ENCODE measurements at regions not wholly inside any gene's neighbourhood (a gene's known extent, or its start where the extent isn't known, plus 50 kb on each side); places are given as distances from the start of the nearest gene placed in this dataset.

- TF ChIP-seq, protein P1, sequence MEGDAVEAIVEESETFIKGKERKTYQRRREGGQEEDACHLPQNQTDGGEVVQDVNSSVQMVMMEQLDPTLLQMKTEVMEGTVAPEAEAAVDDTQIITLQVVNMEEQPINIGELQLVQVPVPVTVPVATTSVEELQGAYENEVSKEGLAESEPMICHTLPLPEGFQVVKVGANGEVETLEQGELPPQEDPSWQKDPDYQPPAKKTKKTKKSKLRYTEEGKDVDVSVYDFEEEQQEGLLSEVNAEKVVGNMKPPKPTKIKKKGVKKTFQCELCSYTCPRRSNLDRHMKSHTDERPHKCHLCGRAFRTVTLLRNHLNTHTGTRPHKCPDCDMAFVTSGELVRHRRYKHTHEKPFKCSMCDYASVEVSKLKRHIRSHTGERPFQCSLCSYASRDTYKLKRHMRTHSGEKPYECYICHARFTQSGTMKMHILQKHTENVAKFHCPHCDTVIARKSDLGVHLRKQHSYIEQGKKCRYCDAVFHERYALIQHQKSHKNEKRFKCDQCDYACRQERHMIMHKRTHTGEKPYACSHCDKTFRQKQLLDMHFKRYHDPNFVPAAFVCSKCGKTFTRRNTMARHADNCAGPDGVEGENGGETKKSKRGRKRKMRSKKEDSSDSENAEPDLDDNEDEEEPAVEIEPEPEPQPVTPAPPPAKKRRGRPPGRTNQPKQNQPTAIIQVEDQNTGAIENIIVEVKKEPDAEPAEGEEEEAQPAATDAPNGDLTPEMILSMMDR (IDR thresholded peaks at IDR 0.05) = no peak
- Mint-ChIP-seq H3K36me3 (no peaks in the 10 kb centered on the region), H3K4me3 (no peak overlapping the region), H3K4me1 (no peaks in the 10 kb centered on the region), H3K27me3 (ENCODE audit: low read depth in 3 of 3) (no peaks in the 10 kb centered on the region), H3K27ac (no peak overlapping the region), H3K9me3 (peaks cover 0 to 4% (median 0%) of the 10 kb centered on the region in 7 donors)
- no peak for DNase-seq
- Histone ChIP-seq H3K36me3 (replicated peaks in 1 of 2; ENCODE audit: control insufficient read depth in 1 of 2, insufficient read depth in 2 of 2, low read length in 2 of 2) (no peaks in the 10 kb centered on the region), H3K27me3 (ENCODE audit: control insufficient read depth in 2 of 2, insufficient read depth in 2 of 2, low read length in 2 of 2) (no peaks in the 10 kb centered on the region), H3K9ac (ENCODE audit: insufficient read depth, low read length, poor library complexity, severe bottlenecking) (no peak overlapping the region), H3K79me2 (ENCODE audit: insufficient read depth, low read length) (no peaks in the 10 kb centered on the region), H3K27ac (ENCODE audit: low read depth in 1 of 2, low read length in 2 of 2) (no peak overlapping the region), H3K4me1 (ENCODE audit: control insufficient read depth in 1 of 2, insufficient read depth in 2 of 2, low read length in 2 of 2) (no peaks in the 10 kb centered on the region), H3K9me3 (replicated peaks in 1 of 2; ENCODE audit: control insufficient read depth in 1 of 2, insufficient read depth in 1 of 2, low read length in 2 of 2) (no peaks in the 10 kb centered on the region), H3K4me2 (replicated peaks; ENCODE audit: extremely low read depth, low read length, poor library complexity, severe bottlenecking) (no peak overlapping the region), H3K4me3 (replicated peaks in 1 of 3; ENCODE audit: low read depth in 2 of 3, low read length in 3 of 3) (no peak overlapping the region), H4K20me1 (ENCODE audit: insufficient read depth, low read length) (no peaks in the 10 kb centered on the region), H2AFZ (ENCODE audit: insufficient read depth, low read depth, low read length, poor library complexity, severe bottlenecking) (no peak overlapping the region)
- no CpG with 5 or more reads among the region's 1 CpG for WGBS (ENCODE audit: insufficient coverage)
- intact Hi-C loops (cut with micrococcal nuclease) = no loop called here
These were observed 296.1 kb downstream of the OSR1 start for GRCh38 chr2:19062370-19062769.

DNA sequence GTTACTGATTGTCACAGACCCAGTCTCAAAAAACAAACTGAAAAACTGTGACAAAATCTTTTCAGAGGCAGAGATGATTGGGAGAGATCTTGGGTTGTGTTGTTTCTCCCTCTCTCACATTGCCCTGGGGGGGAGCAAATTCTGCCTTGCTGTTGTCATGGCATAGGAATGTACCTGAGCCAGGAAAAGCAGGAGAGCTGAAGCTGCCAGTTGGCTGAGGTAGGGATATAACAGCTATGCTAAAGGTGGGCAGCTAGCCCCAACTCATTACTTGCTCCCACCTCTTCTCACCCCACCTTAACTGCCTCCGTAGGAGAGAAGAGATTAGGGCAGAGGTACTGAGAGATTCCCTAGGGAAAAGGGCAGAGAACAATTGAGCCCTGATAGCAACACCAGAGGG lies 299.3 kb downstream of the OSR1 start:
- TF ChIP-seq, protein P1 (IDR thresholded peaks at IDR 0.05) = no peak
- DNase-seq = no peak
- Histone ChIP-seq H3K27ac (ENCODE audit: low read depth in 1 of 2, low read length in 2 of 2) (no peak overlapping the region), H3K4me1 (ENCODE audit: control insufficient read depth in 1 of 2, insufficient read depth in 2 of 2, low read length in 2 of 2) (no peaks in the 10 kb centered on the region), H3K79me2 (ENCODE audit: insufficient read depth, low read length) (no peaks in the 10 kb centered on the region), H3K4me3 (replicated peaks in 1 of 3; ENCODE audit: low read depth in 2 of 3, low read length in 3 of 3) (no peak overlapping the region), H3K9me3 (replicated peaks in 1 of 2; ENCODE audit: control insufficient read depth in 1 of 2, insufficient read depth in 1 of 2, low read length in 2 of 2) (no peaks in the 10 kb centered on the region), H2AFZ (ENCODE audit: insufficient read depth, low read depth, low read length, poor library complexity, severe bottlenecking) (no peak overlapping the region), H3K27me3 (ENCODE audit: control insufficient read depth in 2 of 2, insufficient read depth in 2 of 2, low read length in 2 of 2) (no peaks in the 10 kb centered on the region), H4K20me1 (ENCODE audit: insufficient read depth, low read length) (no peaks in the 10 kb centered on the region), H3K9ac (ENCODE audit: insufficient read depth, low read length, poor library complexity, severe bottlenecking) (no peak overlapping the region), H3K4me2 (replicated peaks; ENCODE audit: extremely low read depth, low read length, poor library complexity, severe bottlenecking) (no peak overlapping the region), H3K36me3 (replicated peaks in 1 of 2; ENCODE audit: control insufficient read depth in 1 of 2, insufficient read depth in 2 of 2, low read length in 2 of 2) (no peaks in the 10 kb centered on the region)
- intact Hi-C loops (cut with micrococcal nuclease) = no loop called here
- H3K4me1 Mint-ChIP-seq = no peaks in the 10 kb centered on the region
- H3K27ac Mint-ChIP-seq = no peak overlapping the region
- no peak overlapping the region for H3K4me3 Mint-ChIP-seq
- WGBS (ENCODE audit: insufficient coverage) = no CpG with 5 or more reads among the region's 1 CpG
- H3K27me3 Mint-ChIP-seq (ENCODE audit: low read depth in 3 of 3) = no peaks in the 10 kb centered on the region
- H3K36me3 Mint-ChIP-seq = no peaks in the 10 kb centered on the region
- peaks cover 0 to 4% (median 3%) of the 10 kb centered on the region in 7 donors for H3K9me3 Mint-ChIP-seq

Measured in CD14-positive monocyte (primary cell).